Right atrium auricular region (tissue), 2 donors: ENCODE measurements at regions not wholly inside any gene's neighbourhood (a gene's known extent, or its start where the extent isn't known, plus 50 kb on each side); places are given as distances from the start of the nearest gene placed in this dataset.

Experiments used
- DNase-seq: peaks from one replicate; pipeline ENCODE4 v3.0.0-alpha.2; 2019; ENCODE audit warnings: low spot score
- H3K27ac ChIP-seq, 2 donors: fragments of 200-600 bp; sonication (generic); 1 replicate in 1 of 2; 2 replicates in 1 of 2; pipeline ENCODE4 v1.5.1; 2016 to 2019
- H3K27me3 ChIP-seq, 2 donors: fragments of 200-600 bp; sonication (generic); one replicate each; pipeline versions ENCODE4 v1.5.1 to v1.6.0; 2017 to 2019
- H3K36me3 ChIP-seq: fragments of 200-600 bp; sonication (generic); one replicate; pipeline ENCODE4 v1.5.1; 2016
- H3K4me1 ChIP-seq, 2 donors: fragments of 200-600 bp; sonication (generic); one replicate each; pipeline versions ENCODE4 v1.5.1 to v1.6.0; 2017 to 2019
- H3K4me3 ChIP-seq, 2 donors: fragments of 200-600 bp; sonication (generic); 1 replicate in 1 of 2; 2 replicates in 1 of 2; pipeline ENCODE4 v1.5.1; 2017 to 2019; ENCODE audit warnings: mild to moderate bottlenecking in 1 of 2, moderate library complexity in 1 of 2
- H3K9me3 ChIP-seq, 2 donors: fragments of 200-600 bp; sonication (generic); one replicate each; pipeline ENCODE4 v1.5.1; 2019
- TF ChIP-seq, protein P1 (sequence below), 2 donors: fragments of 200-600 bp; sonication (generic); IDR thresholded peaks; one replicate each; pipeline ENCODE4 v1.5.1; 2019; ENCODE audit warnings: antibody characterized with exemption in 2 of 2

DNA sequence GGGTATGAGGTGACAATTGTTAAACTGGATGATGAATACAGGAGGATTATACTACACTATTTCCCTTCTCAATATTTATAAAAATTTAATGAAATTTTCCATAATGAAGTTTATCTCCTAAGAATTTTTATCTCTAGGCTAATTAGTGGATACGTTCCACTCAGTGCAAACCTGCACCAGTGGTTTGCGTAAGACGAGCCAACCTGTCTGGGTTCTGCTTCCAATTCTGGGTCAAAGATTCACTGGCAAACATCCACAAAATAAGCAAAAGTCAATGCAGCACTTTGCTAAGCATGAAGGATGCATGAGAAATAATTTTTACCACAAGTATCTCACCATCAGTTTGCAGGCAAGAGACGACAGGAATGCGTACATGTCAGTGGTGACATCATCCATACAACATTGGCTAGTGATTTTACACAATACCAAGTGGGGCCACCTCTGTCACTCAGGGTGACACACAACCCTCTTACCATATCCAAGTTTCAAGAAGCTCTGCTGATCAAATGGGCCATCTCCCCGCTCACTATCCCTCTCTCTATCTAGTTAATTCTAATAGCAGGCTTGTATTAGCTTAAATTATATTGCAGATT, 51.7 kb downstream of the FAM50B start:
- Histone ChIP-seq H3K4me3 (no peak overlapping the region), H3K4me1 (peaks cover 0 to 10% of the 10 kb centered on the region in 2 donors), H3K27ac (no peak overlapping the region), H3K27me3 (no peaks in the 10 kb centered on the region), H3K9me3 (no peaks in the 10 kb centered on the region), H3K36me3 (no peaks in the 10 kb centered on the region)
- TF ChIP-seq, protein P1, sequence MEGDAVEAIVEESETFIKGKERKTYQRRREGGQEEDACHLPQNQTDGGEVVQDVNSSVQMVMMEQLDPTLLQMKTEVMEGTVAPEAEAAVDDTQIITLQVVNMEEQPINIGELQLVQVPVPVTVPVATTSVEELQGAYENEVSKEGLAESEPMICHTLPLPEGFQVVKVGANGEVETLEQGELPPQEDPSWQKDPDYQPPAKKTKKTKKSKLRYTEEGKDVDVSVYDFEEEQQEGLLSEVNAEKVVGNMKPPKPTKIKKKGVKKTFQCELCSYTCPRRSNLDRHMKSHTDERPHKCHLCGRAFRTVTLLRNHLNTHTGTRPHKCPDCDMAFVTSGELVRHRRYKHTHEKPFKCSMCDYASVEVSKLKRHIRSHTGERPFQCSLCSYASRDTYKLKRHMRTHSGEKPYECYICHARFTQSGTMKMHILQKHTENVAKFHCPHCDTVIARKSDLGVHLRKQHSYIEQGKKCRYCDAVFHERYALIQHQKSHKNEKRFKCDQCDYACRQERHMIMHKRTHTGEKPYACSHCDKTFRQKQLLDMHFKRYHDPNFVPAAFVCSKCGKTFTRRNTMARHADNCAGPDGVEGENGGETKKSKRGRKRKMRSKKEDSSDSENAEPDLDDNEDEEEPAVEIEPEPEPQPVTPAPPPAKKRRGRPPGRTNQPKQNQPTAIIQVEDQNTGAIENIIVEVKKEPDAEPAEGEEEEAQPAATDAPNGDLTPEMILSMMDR (IDR thresholded peaks at IDR 0.05), result no peak
- no peak for DNase-seq

GRCh38 chr6:3902871-3903648, 53.9 kb downstream of the FAM50B start:
- TF ChIP-seq, protein P1 (IDR thresholded peaks at IDR 0.05), result no peak
- Histone ChIP-seq H3K4me1 (peaks cover 0 to 20% of the 10 kb centered on the region in 2 donors), H3K4me3 (no peak overlapping the region), H3K36me3 (no peaks in the 10 kb centered on the region), H3K27me3 (no peaks in the 10 kb centered on the region), H3K27ac (no peak overlapping the region), H3K9me3 (no peaks in the 10 kb centered on the region)
- no peak for DNase-seq

- Histone ChIP-seq H3K36me3 (no peaks in the 10 kb centered on the region), H3K27me3 (no peaks in the 10 kb centered on the region), H3K27ac (peak overlapping the region; percentile 26 to 65), H3K4me1 (peaks cover 0 to 20% of the 10 kb centered on the region in 2 donors), H3K4me3 (no peak overlapping the region), H3K9me3 (no peaks in the 10 kb centered on the region)
- DNase-seq, result no peak
- TF ChIP-seq, protein P1 (IDR thresholded peaks at IDR 0.05), result no peak
Measured at GRCh38 chr6:3904518-3904917, 55.3 kb downstream of the FAM50B start.

- Histone ChIP-seq H3K27ac (peak overlapping the region; percentile 57 to 65), H3K9me3 (no peaks in the 10 kb centered on the region), H3K36me3 (no peaks in the 10 kb centered on the region), H3K27me3 (no peaks in the 10 kb centered on the region), H3K4me3 (no peak overlapping the region), H3K4me1 (peaks cover 0 to 34% of the 10 kb centered on the region in 2 donors)
- TF ChIP-seq, protein P1 (IDR thresholded peaks at IDR 0.05), result no peak
- no peak for DNase-seq
Measured at GRCh38 chr6:3905945-3906845, 57.0 kb downstream of the FAM50B start.

GRCh38 chr6:3906846-3907151, 57.6 kb downstream of the FAM50B start:
- Histone ChIP-seq H3K27me3 (no peaks in the 10 kb centered on the region), H3K27ac (no peak overlapping the region), H3K4me1 (peaks cover 0 to 40% of the 10 kb centered on the region in 2 donors), H3K9me3 (no peaks in the 10 kb centered on the region), H3K4me3 (no peak overlapping the region), H3K36me3 (no peaks in the 10 kb centered on the region)
- no peak for DNase-seq
- TF ChIP-seq, protein P1 (IDR thresholded peaks at IDR 0.05), result no peak
